ENCODE measurements at regions not wholly inside any gene's neighbourhood (a gene's known extent, or its start where the extent isn't known, plus 50 kb on each side); places are given as distances from the start of the nearest gene placed in this dataset.
"Not testable (repeated sequence)": the region's sequence is repeated elsewhere in the genome, so short reads cannot be mapped to it uniquely, and the experiment has no call there.

GRCh38 chr6:100322886-100323285 is 141.8 kb downstream of the SIM1 start:
- DNase-seq (ENCODE audit: low read depth): no peak

GRCh38 chr6:100320686-100321085 is 144.0 kb downstream of the SIM1 start:
- DNase-seq (ENCODE audit: low read depth): no peak

- no peak for DNase-seq (ENCODE audit: low read depth)
These were observed 147.7 kb downstream of the SIM1 start for GRCh38 chr6:100317031-100317430.

GRCh38 chr6:100314186-100314585 is 150.5 kb downstream of the SIM1 start:
- no peak for DNase-seq (ENCODE audit: low read depth)

- no peak for DNase-seq (ENCODE audit: low read depth)
These were observed 152.9 kb downstream of the SIM1 start for GRCh38 chr6:100311707-100312251.

- no peak for DNase-seq (ENCODE audit: low read depth)
These were observed 155.5 kb downstream of the SIM1 start for GRCh38 chr6:100309174-100309573.

GRCh38 chr6:100307561-100307960 is 157.2 kb downstream of the SIM1 start:
- no peak for DNase-seq (ENCODE audit: low read depth)

GRCh38 chr6:100305209-100305869 is 159.4 kb downstream of the SIM1 start:
- DNase-seq (ENCODE audit: low read depth): no peak

GRCh38 chr6:100304575-100304974 is 160.1 kb downstream of the SIM1 start:
- DNase-seq (ENCODE audit: low read depth): no peak

- DNase-seq (ENCODE audit: low read depth): no peak
These were observed 163.0 kb downstream of the SIM1 start for GRCh38 chr6:100301731-100302130.

- DNase-seq (ENCODE audit: low read depth): peak; percentile 84
These were observed 164.4 kb downstream of the SIM1 start for GRCh38 chr6:100300221-100300736.

- peak; percentile 93 for DNase-seq (ENCODE audit: low read depth)
These were observed 167.7 kb downstream of the SIM1 start for GRCh38 chr6:100296810-100297544.

- DNase-seq (ENCODE audit: low read depth): not testable (repeated sequence)
These were observed 169.5 kb downstream of the SIM1 start for GRCh38 chr6:100295172-100295571.

GRCh38 chr6:100289285-100289684 is 175.4 kb downstream of the SIM1 start:
- no peak for DNase-seq (ENCODE audit: low read depth)

- no peak for DNase-seq (ENCODE audit: low read depth)
These were observed 176.4 kb downstream of the SIM1 start for GRCh38 chr6:100288311-100288710.

- peak; percentile 20 for DNase-seq (ENCODE audit: low read depth)
These were observed 181.4 kb downstream of the SIM1 start for GRCh38 chr6:100283285-100283684.

GRCh38 chr6:100281471-100281901 is 183.2 kb downstream of the SIM1 start:
- DNase-seq (ENCODE audit: low read depth): no peak

GRCh38 chr6:100276311-100277057 is 188.2 kb downstream of the SIM1 start:
- no peak for DNase-seq (ENCODE audit: low read depth)

- DNase-seq (ENCODE audit: low read depth): no peak
These were observed 190.6 kb downstream of the SIM1 start for GRCh38 chr6:100274147-100274546.

- no peak for DNase-seq (ENCODE audit: low read depth)
These were observed 193.1 kb downstream of the SIM1 start for GRCh38 chr6:100271625-100272024.

GRCh38 chr6:100271202-100271601 is 193.5 kb downstream of the SIM1 start:
- no peak for DNase-seq (ENCODE audit: low read depth)

GRCh38 chr6:100269189-100269588 is 195.5 kb downstream of the SIM1 start:
- DNase-seq (ENCODE audit: low read depth): peak; percentile 71
